Neuron (in vitro differentiated cells): ENCODE measurements at regions not wholly inside any gene's neighbourhood (a gene's known extent, or its start where the extent isn't known, plus 50 kb on each side); places are given as distances from the start of the nearest gene placed in this dataset.
"Not testable (repeated sequence)": the region's sequence is repeated elsewhere in the genome, so short reads cannot be mapped to it uniquely, and the experiment has no call there.

Source experiments
- H2AFZ ChIP-seq: one replicate; pipeline ENCODE4 v1.6.1; 2013; ENCODE audit warnings: low read depth, mild to moderate bottlenecking, inconsistent platforms, low read length, moderate library complexity
- H3K27me3 ChIP-seq: one replicate; pipeline ENCODE4 v1.6.1; 2013; ENCODE audit warnings: low read length; ENCODE audit not compliant: insufficient read depth
- H3K36me3 ChIP-seq: one replicate; pipeline ENCODE4 v1.6.1; 2013; ENCODE audit warnings: low read length; ENCODE audit not compliant: insufficient read depth
- H3K4me1 ChIP-seq: one replicate; pipeline ENCODE4 v1.6.1; 2013; ENCODE audit warnings: low read length; ENCODE audit not compliant: insufficient read depth
- H3K4me3 ChIP-seq: 2 replicates; pipeline ENCODE4 v1.5.1; 2013; ENCODE audit warnings: mild to moderate bottlenecking, low read length, moderate library complexity
- H3K9me3 ChIP-seq: one replicate; pipeline ENCODE4 v1.6.1; 2013; ENCODE audit warnings: low read length

DNA sequence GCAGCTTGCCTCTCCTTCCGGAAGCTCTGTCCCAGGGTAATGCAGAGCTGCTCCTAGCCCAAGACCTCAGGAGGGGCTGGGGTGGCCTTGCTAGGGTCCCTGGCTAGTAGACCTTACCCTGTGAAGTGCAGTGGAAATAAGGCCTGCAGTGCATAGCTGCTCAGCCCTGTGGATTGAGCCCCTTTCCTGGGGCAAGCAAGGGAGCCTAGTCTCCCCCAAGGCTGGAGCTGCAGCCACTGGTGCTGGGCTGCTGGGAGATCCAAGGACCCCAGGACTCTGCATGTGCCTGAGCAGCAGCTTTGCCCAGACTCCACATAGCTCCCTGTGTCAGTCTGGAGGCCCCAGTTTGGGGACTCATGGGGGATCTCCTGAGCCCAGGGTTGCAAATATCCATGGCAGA is 57.9 kb downstream of the FANCF start:
- H2AFZ ChIP-seq, result no peak overlapping the region
- H3K27me3 ChIP-seq, result no peaks in the 10 kb centered on the region
- H3K9me3 ChIP-seq, result no peaks in the 10 kb centered on the region
- H3K4me3 ChIP-seq, result no peak overlapping the region
- peaks cover 8% of the 10 kb centered on the region for H3K4me1 ChIP-seq
- H3K36me3 ChIP-seq, result no peaks in the 10 kb centered on the region

DNA sequence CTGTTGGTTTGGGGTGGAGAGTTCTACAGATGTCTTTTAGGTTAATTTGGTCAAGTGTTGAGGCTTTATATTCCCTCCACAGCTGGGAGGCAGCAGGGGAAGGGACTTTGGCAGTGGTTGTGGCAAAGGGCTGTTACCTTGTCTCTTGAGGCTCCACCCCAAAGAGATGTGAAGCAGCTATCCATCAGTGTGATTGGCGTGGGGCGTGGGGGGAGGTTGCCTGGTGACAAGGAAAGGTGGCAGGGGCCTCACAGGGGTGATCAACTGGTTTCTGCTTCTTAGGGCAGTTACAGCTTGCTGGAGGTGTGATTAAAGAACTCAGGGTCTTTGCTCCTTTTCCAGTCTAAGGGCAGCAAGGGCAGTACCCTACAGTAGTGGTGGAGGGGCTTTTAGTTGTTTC is 59.3 kb downstream of the FANCF start:
- Histone ChIP-seq H3K4me3 (no peak overlapping the region), H3K4me1 (peaks cover 8% of the 10 kb centered on the region), H3K36me3 (no peaks in the 10 kb centered on the region), H2AFZ (no peak overlapping the region), H3K9me3 (no peaks in the 10 kb centered on the region), H3K27me3 (no peaks in the 10 kb centered on the region)

DNA sequence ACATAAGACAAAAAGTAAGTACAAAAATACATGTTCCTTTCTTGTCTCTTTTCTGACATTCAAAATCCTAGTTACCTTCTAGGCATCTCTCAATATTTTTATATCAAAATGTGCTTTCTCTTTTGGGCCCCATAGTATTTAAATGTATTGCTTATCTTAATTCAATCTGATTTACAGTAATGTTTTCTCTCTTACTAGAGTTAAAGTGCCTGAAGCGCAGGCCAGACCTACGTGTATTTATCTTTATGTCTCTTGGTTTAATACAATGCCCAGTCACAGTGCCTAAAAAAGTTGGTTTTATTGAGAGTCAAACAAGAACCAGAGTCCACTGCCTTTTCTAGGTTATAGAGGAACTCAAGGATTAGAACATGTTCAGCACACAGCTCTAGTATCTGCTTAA is 64.3 kb downstream of the FANCF start:
- Histone ChIP-seq H3K4me1 (peaks cover 5% of the 10 kb centered on the region), H2AFZ (no peak overlapping the region)

DNA sequence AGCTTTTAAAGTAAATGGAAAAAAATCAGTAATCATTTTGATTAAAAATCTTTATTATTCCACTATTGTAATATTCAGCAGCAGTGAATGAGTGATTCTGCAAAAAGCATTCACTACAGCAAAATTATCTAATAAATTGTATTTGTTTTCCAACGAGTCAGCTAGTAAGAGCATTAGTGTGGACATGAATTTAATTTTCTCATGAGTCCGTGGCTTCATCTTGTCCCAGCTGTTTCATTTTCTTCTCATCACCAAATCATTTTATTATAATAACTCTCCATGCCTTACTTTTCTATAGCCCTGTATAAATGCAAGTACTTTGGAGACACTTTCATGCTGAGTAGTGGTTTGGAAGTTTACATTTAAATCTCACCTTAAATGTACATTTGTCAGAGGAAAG is 66.2 kb downstream of the FANCF start:
- Histone ChIP-seq H3K4me3 (no peak overlapping the region), H3K27me3 (no peaks in the 10 kb centered on the region), H3K9me3 (no peaks in the 10 kb centered on the region), H3K4me1 (peaks cover 8% of the 10 kb centered on the region), H2AFZ (no peak overlapping the region), H3K36me3 (no peaks in the 10 kb centered on the region)

More for the DNA sequence above, 64.3 kb downstream of the FANCF start:
- H3K9me3 ChIP-seq, result no peaks in the 10 kb centered on the region
- no peaks in the 10 kb centered on the region for H3K27me3 ChIP-seq
- no peaks in the 10 kb centered on the region for H3K36me3 ChIP-seq
- no peak overlapping the region for H3K4me3 ChIP-seq

DNA sequence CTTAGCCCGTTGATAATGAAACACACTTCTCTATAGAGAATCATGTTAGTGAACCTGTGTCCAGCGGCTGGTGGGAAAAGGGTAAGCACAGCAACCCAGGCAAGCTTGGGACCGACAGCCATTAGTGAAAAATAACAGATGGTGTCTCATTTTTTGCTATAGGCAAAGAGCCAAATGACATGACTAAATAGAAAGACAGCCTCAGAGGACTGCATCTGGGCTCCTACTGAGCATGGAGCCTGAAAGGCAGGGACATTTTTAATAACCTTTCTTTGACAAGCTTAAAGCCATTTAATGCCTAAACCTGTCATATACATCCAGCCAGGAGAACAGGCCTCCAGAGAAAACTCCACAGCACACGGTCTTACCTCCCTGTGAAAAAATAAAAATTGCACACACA is 67.0 kb downstream of the FANCF start:
- Histone ChIP-seq H3K9me3 (no peaks in the 10 kb centered on the region), H3K36me3 (no peaks in the 10 kb centered on the region), H3K27me3 (no peaks in the 10 kb centered on the region), H3K4me3 (no peak overlapping the region), H2AFZ (no peak overlapping the region), H3K4me1 (peaks cover 8% of the 10 kb centered on the region)

DNA sequence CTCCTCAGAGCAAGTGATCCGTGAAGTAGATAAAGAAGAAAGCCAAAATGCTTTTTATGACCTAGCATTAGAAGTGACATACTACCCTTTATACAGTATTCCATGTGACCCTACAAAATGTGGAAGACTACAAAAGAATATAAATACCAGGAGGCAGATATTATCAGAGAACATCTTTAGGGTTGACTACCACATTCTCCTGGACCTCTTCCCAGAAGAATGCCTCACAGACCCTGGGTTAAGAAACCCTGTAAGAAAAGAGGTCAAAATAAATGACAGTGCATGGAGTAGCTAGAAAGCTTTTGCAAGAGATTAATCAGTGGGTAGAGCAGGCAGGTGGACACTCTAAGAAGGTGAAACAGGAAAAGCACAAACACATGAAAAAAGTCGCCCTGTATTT is 69.2 kb downstream of the FANCF start:
- Histone ChIP-seq H3K4me1 (peaks cover 8% of the 10 kb centered on the region), H2AFZ (no peak overlapping the region), H3K27me3 (no peaks in the 10 kb centered on the region), H3K4me3 (no peak overlapping the region), H3K36me3 (no peaks in the 10 kb centered on the region), H3K9me3 (no peaks in the 10 kb centered on the region)

DNA sequence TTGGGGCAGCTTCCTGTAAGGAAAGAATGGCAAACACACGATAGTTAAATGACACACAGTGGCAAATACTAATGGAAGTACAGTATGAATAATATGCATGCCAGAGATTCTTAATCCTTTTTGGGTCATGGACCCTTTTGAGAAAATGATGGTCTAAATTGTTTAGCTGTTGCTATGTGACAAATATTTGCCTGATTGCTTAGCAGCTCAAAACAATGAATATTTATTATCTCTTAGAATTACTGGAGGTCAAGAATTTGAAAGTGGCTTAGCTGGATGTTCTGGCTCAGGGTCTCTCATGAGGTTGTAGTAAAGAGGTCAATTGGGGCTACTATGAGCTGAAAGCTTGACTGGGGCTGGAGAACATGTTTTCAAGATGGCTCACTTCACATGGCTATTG is 69.7 kb downstream of the FANCF start:
- H3K9me3 ChIP-seq, result no peaks in the 10 kb centered on the region
- no peak overlapping the region for H3K4me3 ChIP-seq
- H3K36me3 ChIP-seq, result no peaks in the 10 kb centered on the region
- H2AFZ ChIP-seq, result no peak overlapping the region
- no peaks in the 10 kb centered on the region for H3K27me3 ChIP-seq
- H3K4me1 ChIP-seq, result peaks cover 8% of the 10 kb centered on the region

DNA sequence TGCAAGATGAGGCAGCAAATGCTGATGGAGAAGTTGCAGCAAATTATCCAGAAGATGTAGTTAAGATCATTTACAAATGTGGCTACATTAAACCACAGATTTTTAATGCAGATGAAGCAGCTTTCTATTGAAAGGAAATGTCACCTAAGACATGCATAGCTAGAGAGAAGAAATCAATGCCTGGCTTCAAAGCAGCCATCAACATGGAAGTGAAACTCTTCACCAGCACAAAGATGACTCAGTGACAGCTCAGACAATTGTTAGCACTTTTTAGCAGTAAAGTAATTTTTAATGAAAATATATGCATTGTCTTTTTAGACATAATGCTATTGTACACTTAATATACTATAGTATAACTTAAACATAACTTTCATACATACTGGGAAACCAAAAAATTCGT is 71.4 kb downstream of the FANCF start:
- Histone ChIP-seq H3K9me3 (no peaks in the 10 kb centered on the region), H2AFZ (no peak overlapping the region), H3K27me3 (no peaks in the 10 kb centered on the region), H3K36me3 (no peaks in the 10 kb centered on the region), H3K4me1 (peaks cover 18% of the 10 kb centered on the region), H3K4me3 (no peak overlapping the region)

DNA sequence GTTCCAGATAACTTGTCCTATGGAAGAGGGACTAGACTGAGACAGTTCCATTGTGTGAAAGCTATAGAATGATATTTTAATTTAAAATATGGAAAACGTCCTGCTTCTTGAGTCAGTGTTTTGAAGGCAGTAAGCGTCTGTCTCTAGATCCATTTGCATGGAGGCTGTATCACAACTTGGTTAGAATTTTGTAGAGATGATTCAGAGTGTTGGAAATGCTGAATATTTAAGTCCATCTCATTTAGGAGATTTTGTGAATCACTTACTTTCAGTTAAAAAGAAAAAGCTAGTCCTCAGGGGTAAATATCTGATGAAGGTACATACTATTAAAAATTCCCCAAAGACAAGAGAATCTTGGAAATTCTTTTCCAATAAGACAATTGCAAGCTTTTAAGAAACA is 72.7 kb downstream of the FANCF start:
- Histone ChIP-seq H3K27me3 (no peaks in the 10 kb centered on the region), H3K4me3 (no peak overlapping the region), H3K36me3 (no peaks in the 10 kb centered on the region), H3K9me3 (no peaks in the 10 kb centered on the region), H2AFZ (no peak overlapping the region), H3K4me1 (peaks cover 18% of the 10 kb centered on the region)

DNA sequence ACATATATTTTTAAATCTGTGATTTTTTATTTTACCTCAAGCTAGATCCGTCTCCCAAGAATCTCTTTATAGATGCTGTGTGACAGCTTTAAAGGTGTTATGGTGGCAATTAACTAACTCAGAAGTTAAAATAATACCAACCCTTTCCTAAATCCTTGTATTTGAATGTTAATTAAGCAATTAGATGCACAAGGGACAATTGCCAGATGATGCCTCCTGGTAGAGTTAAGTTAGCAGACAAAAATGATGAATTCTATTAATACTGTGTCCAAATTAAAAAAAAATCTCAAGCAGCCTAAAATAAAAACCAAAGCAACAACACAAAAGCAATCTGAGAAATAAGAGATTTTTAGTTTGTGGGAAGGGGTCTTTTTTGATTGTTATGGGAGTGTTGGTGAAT is 78.9 kb downstream of the FANCF start:
- no peaks in the 10 kb centered on the region for H3K27me3 ChIP-seq
- no peaks in the 10 kb centered on the region for H3K9me3 ChIP-seq
- H3K4me3 ChIP-seq, result no peak overlapping the region
- peaks cover 10% of the 10 kb centered on the region for H3K4me1 ChIP-seq
- no peak overlapping the region for H2AFZ ChIP-seq
- H3K36me3 ChIP-seq, result no peaks in the 10 kb centered on the region

DNA sequence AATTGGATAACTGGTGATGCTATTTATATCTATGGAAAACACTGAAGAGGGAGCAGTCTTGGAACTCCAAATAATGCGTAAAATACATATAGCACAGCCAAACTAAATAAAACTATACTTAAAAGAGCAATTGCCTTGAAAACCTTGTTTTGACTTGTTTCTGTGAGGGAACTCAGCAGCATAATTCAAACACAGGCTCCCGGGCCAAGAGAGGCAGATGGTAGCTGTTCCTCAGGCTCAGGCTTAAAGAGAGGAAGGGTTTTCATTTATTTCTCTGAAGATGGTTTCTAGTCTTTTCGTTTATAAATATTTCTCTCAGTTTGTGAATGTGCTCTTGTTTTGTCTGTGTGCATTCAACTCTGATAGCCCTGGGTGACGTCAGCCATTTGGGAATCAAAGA is 82.4 kb downstream of the FANCF start:
- Histone ChIP-seq H3K9me3 (no peaks in the 10 kb centered on the region), H2AFZ (no peak overlapping the region), H3K4me3 (no peak overlapping the region), H3K27me3 (no peaks in the 10 kb centered on the region), H3K4me1 (no peaks in the 10 kb centered on the region), H3K36me3 (no peaks in the 10 kb centered on the region)

DNA sequence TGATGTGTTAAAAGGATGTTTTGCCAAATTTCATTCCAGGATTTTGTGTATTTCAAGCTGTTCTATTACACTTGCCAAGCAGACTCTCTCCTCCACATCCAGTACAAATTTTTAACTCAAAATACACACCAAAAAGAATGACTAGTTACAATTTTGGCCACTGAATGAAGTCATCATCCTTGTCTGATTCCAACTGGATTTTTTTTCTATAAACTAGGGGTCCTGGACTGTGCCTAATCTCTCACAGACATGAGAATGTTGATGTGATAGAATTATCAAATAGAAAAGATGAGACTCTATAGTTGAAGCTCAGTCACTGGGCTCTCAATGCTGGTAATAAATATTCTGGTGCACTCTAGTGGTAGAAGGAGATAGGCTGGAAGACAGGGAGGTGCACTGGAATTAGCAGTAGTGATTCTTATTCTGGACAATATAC is 85.8 kb downstream of the FANCF start:
- Histone ChIP-seq H3K4me3 (no peak overlapping the region), H3K4me1 (no peaks in the 10 kb centered on the region), H3K36me3 (no peaks in the 10 kb centered on the region), H2AFZ (no peak overlapping the region), H3K27me3 (no peaks in the 10 kb centered on the region), H3K9me3 (no peaks in the 10 kb centered on the region)

DNA sequence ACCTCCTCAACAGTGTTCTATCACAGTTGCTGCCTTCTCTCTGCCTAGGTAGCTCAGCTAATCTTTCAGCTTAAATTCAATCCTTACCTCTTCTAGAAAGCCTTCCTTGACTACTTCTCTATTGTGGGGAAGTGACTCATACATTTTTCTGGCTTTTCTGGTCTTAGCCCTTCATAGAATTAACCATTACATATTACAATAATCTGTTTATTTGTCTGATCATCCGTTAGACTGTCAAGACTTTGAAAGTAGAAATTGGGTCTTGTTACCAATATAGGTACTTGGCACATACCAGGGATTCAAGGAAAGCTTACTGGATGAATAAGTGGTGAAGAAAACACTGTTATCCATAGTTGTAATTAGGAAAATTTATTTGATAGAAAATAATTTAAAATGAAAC is 89.6 kb downstream of the FANCF start:
- Histone ChIP-seq H3K4me1 (no peaks in the 10 kb centered on the region), H3K4me3 (no peak overlapping the region), H3K36me3 (no peaks in the 10 kb centered on the region), H2AFZ (no peak overlapping the region), H3K9me3 (no peaks in the 10 kb centered on the region), H3K27me3 (no peaks in the 10 kb centered on the region)

DNA sequence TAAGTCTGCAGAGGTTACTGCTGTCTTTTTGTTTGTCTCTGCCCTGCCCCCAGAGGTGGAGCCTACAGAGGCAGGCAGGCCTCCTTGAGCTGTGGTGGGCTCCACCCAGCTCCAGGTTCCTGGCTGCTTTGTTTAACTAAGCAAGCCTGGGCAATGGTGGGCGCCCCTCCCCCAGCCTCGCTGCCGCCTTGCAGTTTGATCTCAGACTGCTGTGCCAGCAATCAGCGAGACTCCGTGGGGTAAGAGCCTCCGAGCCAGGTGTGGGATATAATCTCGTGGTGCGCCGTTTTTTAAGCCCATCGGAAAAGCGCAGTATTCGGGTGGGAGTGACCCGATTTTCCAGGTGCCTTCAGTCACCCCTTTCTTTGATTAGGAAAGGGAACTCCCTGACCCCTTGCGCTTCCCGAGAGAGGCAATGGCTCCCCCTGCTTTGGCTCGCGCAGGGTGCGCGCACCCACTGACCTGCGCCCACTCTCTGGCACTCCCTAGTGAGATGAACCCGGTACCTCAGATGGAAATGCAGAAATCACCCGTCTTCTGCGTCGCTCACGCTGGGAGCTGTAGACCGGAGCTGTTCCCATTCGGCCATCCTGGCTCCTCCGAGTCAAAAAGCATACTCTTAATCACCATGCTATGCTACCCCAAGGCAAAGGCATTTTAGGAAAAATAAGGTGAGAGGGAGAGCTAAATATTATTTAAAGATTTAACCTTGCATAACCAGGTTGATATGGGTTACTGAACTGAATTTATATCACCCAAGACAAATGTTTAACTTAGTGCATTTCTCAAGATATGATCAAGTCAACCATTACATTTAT is 96.8 kb downstream of the FANCF start:
- H3K4me3 ChIP-seq, H3K4me1 ChIP-seq, H3K27me3 ChIP-seq, H3K9me3 ChIP-seq, H2AFZ ChIP-seq, H3K36me3 ChIP-seq: not testable (repeated sequence)
